ENCODE measurements at regions not wholly inside any gene's neighbourhood (a gene's known extent, or its start where the extent isn't known, plus 50 kb on each side); places are given as distances from the start of the nearest gene placed in this dataset.

GRCh38 chr1:216826214-216826613 is 103.0 kb upstream of the ESRRG start:
- DNase-seq (ENCODE audit: low read depth) = no peak
- no peak for TF ChIP-seq CTCF (IDR thresholded peaks at IDR 0.05; ENCODE audit: insufficient read depth, low read length)
- no peak overlapping the region for H3K4me3 ChIP-seq (ENCODE audit: low read depth, low read length)

GRCh38 chr1:216825557-216825956 is 102.3 kb upstream of the ESRRG start:
- no peak overlapping the region for H3K4me3 ChIP-seq (ENCODE audit: low read depth, low read length)
- TF ChIP-seq CTCF (IDR thresholded peaks at IDR 0.05; ENCODE audit: insufficient read depth, low read length) = no peak
- DNase-seq (ENCODE audit: low read depth) = no peak

GRCh38 chr1:216824511-216824910 is 101.3 kb upstream of the ESRRG start:
- H3K4me3 ChIP-seq (ENCODE audit: low read depth, low read length) = no peak overlapping the region
- no peak for TF ChIP-seq CTCF (IDR thresholded peaks at IDR 0.05; ENCODE audit: insufficient read depth, low read length)
- no peak for DNase-seq (ENCODE audit: low read depth)

GRCh38 chr1:216823731-216824130 is 100.5 kb upstream of the ESRRG start:
- DNase-seq (ENCODE audit: low read depth) = no peak
- TF ChIP-seq CTCF (IDR thresholded peaks at IDR 0.05; ENCODE audit: insufficient read depth, low read length) = no peak
- H3K4me3 ChIP-seq (ENCODE audit: low read depth, low read length) = no peak overlapping the region

- H3K4me3 ChIP-seq (ENCODE audit: low read depth, low read length) = no peak overlapping the region
- no peak for TF ChIP-seq CTCF (IDR thresholded peaks at IDR 0.05; ENCODE audit: insufficient read depth, low read length)
- DNase-seq (ENCODE audit: low read depth) = no peak
These were observed 99.3 kb upstream of the ESRRG start for GRCh38 chr1:216822480-216822879.

GRCh38 chr1:216820345-216820744 is 97.1 kb upstream of the ESRRG start:
- TF ChIP-seq CTCF (IDR thresholded peaks at IDR 0.05; ENCODE audit: insufficient read depth, low read length) = no peak
- DNase-seq (ENCODE audit: low read depth) = no peak
- no peak overlapping the region for H3K4me3 ChIP-seq (ENCODE audit: low read depth, low read length)

- H3K4me3 ChIP-seq (ENCODE audit: low read depth, low read length) = no peak overlapping the region
- TF ChIP-seq CTCF (IDR thresholded peaks at IDR 0.05; ENCODE audit: insufficient read depth, low read length) = no peak
- DNase-seq (ENCODE audit: low read depth) = no peak
These were observed 95.1 kb upstream of the ESRRG start for GRCh38 chr1:216818284-216818683.
